Activated CD4-positive, alpha-beta T cell treated with anti-CD3 and anti-CD28 coated beads for 24 hours (primary cell): ENCODE measurements at regions not wholly inside any gene's neighbourhood (a gene's known extent, or its start where the extent isn't known, plus 50 kb on each side); places are given as distances from the start of the nearest gene placed in this dataset.

Experiments used
- DNase-seq, 2 donors: peaks; one replicate each; pipeline ENCODE4 v3.0.0-alpha.2; 2020; ENCODE audit warnings: low read depth in 2 of 2

DNA sequence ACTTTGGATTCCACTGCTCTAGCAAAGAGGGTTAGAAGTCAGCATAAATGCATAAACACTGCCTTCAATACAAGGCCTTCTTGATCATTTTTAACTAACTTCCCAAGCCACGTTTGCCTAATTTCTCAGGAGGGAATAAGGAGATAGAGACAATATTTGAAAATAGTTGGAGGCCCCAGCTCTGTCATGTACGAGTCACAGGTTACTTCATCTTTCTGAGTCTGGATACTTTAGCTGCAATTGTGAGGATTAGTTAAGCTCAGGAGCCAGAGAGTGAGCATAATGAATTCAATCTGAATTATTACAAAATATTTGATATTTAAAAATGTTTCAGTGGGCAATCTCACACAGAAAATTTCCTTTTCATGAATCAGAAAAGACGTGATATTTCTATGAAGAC, 298.9 kb downstream of the SHOX2 start:
- DNase-seq: no peak

DNA sequence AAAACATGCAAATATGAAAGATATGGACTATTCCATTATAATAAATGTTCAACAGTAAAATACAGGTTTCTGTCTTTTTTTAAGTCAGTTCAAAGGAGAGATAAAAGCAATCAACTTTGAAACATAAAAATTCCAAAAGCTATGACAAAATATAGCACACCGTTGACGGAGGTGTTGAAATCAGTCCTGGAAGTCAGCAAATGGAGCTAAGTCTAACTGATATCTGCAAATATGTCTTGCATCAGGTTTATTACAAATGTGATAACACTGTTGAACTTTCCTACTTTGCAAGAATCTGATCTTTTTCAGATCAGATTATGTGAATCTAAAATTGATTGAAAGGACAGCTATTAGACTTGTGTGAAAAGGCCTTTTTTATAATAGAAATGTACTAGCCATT, 300.7 kb downstream of the SHOX2 start:
- no peak for DNase-seq

DNA sequence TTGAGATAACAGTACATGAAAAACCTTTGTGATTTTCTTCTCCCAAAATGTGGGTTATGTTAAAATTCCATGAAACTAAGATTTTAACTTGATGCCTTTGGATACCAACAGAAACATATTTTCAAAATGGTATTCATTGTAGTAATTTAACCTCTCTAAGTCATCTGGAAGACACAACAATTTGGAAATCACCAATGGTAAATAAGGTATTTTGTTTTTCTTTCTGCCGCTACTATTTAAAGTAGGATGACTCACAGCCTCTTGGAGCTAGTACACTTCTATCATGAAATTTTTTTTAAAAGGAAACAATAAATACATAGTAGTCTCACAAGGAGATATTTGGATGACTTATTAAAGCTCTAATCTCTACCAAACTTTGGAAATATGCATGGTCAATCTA, 291.6 kb upstream of the VEPH1 start:
- DNase-seq: no peak

DNA sequence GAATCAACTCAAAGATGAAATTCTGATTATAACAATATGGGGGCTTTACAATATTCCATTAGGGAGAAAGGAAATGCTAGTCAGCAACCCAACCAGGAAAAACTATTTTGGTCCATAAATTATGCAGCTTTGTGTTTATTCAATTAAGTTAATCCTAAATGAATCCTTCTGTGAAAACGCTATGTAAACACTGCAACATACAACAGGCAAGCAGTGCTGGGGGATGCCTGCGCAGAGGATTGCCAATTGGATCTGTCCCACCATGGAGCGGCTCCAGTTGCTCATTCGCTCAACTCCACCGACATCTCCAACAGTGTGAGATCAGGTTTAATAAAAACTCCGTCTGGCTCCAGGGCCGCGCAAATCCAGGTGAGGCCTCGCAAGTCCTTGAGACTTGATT, 290.5 kb upstream of the VEPH1 start:
- DNase-seq: no peak

DNA sequence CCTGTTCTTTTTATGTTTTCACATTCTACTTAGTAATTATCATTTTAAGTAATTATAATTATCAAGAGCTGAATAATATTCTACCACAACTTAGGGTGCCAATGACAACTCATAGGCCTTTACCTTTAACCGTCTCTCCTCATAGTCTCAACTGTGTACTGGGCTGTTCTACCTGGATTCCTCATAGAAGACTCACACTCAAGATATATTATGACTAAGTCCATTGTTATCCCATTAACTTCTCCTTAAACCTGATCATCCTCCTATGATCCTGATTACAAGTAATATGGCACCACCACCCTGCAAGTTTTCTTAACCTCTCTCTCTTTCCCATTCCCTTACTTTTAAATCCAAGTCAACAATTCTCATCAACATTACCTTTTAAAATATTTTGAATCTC, 285.9 kb upstream of the VEPH1 start:
- DNase-seq: no peak

DNA sequence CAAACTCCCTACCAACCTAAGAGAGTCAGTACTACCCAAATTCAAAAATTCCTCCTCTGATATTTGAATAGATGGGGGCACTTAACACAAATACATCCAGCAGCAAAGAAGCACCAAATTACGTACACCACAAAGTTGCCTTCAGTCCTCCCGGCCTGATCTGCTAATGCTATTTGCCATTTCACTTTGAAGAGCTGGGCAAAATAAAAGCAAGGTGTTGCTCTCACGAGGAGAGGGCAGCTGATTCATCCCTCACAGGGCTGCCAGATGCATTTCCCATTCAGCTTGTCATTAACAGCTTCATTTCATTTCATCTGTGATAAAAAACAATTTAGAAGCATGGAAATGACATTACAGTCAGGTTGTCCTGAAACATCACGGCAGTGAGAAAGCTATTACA, 283.4 kb upstream of the VEPH1 start:
- no peak for DNase-seq

DNA sequence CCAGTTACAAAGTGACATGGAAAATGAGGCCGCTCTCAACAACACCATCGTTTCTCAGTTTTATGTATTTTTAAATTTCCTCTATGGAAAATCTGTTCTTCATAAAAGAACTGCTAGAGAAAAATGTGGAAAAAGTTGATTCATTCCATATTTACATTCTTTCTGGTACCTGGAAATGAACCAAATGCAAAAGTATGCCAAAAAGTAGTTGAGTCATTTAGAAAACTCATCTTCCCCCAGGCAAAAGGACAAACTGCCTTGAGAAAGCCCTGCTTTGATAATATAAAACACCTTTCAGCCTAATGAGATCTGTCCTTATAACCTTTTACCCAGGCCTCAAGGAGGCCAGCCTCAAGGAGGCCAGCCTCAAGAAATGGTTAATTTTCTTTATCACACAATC, 283.0 kb upstream of the VEPH1 start:
- DNase-seq: no peak

DNA sequence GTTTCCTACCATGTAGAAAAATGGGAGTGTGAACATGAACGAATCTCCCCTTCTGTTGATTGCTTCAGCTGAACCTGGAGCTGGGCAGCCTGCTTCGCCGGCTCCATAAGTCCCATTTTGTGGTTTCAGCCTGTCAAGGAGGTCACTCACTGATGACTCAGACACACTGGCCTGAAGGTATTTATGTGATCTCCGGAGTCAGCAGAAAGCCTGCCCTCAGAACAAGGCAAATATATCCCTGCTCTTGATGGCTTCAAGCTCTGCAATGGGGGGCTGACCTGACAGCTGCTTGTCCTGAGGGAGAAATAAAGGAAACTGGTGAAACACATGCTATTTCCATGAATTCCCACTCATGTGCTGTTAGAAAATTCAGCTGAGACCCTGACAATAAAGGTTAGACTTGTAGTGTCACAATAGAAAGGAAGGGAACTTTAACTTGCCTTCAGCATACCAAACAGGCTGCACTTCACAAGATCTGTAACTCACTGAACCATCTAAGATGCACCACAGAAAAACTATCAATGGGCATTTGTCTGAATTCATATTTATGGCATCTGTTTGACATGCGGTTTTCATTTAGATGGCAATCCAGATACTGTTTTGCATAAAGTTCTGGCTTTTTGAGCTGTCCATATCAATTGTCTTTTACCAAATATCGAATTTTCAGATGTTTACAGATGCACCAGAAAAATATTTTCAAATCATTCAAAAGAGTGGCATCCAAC, 282.0 kb upstream of the VEPH1 start:
- no peak for DNase-seq

DNA sequence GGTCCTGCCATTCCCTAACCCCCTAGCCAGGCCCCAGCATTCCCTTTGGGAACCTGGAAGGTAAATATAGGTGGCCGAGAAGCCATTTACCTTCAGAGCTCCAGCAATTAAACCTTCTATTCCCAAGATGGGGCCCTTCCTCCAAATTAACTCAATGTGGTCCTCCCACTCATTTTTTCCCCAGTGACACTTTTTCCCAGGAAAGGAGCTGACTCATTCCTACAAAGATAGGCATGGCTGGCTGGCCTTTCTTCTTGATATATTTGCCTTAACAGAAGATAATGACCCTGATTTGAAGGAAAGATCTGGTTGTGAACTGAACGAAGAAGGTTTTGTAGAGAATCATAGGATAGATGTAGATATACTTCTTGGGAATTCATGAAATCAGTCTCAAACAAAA, 279.0 kb upstream of the VEPH1 start:
- no peak for DNase-seq

DNA sequence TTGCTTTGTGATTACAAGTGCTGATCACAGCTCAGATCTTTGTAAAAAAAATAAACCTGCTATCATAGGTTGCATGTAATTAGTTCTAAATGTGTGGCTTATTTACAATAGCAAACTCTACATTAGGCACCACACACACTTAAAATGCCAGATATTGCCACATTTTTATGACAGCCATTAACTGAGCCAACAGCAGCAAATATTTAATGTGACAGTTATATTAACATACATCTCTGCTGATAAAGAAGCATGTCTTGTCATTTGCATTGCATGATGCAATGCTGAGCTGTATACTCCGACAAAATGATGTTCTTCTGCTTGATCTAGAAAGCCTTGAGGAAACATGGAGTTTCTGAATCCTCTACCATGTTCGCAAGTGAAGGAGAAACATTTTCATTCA, 273.6 kb upstream of the VEPH1 start:
- no peak for DNase-seq

DNA sequence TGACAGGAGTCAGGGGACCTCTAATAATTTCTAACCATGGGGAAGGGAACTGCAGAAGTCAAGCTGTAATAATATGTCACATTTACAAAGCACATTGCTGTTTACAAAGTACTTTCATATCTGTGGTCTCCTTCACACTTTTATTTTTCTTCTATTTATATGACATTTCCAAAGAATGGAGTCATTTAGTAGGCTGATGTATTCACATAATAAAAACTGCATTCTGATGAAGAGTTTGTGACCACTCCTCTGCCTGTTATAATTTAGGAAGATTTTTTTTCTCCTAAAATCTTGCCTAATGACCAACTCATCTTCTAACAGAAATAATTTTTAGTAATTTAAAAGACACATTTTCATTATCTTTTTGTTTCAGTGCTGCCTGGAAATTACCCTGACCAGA, 272.2 kb upstream of the VEPH1 start:
- no peak for DNase-seq

DNA sequence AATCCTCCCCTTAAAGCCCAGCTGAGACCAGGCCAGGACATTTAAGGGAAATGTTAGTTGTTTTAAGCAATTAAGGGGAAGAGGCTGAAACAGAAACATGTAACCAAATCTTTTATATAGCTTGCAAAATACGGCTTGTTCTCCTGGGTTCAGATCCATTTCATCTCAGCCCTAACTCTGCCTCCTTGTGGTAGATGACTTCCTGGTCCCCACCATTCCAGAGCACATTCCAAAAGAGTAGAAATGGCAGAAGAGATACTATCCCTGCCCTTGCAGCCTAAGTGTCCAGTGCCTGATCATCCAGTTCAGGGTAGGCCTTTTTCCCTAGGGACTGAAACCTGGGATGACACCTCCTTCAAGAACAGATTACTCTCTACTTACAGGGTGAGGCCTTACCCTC, 266.2 kb upstream of the VEPH1 start:
- no peak for DNase-seq

DNA sequence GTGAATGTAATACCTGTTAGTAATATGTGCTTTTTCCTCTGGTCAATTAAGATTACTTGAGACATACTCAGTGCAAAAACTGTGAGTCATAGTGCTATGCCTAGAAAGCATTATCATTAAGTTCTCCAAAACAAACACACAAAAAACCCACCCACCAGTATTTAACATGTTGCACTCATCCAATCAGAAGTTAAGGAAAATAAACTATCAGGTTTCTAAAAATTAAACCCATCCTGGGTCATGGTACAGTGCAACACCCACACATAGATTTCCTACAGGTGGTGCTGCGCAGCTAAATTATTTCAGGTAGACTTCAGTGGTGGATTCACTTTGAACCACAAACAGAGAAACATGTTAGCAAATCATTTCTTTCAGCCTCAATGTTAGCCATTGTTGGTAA, 264.4 kb upstream of the VEPH1 start:
- no peak for DNase-seq

DNA sequence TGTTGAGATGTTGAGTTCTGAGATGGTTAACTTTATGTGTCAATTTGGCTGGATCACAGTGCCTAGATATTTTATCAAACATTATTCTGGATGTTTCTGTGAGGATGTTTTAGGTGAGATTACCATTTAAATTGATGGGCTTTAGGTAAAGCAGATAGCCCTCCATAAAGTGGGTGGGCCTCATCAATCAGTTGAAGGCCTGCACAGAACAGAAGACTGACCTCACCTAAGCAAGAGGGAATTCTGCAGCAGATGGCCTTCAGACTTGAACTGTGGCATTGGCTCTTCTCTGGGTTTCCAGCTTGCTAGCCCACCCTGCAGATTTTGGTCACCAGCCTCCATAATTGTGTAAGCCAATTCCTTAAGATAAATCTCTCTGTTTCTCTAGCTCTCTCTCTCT, 260.4 kb upstream of the VEPH1 start:
- no peak for DNase-seq

DNA sequence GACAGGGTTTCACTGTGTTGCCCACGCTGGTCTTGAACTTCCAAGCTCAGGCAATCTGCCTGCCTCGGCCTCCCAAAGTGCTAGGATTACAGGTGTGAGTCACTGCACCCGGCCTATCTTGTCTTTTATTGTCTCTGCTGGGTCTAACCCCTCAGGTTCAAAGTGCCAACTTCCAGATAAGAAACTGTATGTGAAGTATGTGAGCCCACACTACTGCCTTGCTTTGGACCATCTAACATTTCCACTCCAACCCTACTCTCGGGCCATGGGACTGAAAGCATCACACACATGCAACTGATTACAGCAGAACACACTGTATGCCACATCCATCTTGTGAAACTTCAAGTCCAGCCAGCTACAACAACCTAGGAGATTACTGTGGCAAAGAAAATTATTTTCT, 256.1 kb upstream of the VEPH1 start:
- no peak for DNase-seq

DNA sequence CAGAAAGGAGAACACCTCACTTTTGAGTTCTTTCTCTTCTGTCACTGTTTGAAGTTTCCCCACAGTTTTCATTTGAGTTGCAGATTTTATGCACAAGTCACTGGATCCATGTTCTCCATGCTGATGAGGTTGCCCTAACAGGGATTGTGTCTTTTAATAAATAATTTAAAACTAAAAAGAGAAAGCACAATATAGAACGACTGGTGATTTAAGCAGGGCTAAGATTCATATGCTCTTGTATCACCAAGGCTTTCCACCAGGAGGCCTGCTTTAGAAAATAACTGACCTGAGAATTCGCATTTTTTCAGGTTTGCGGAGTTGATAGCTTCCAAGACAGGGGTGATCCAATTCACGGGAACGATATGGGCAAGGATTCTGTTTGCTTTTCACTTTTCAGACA, 252.0 kb upstream of the VEPH1 start:
- DNase-seq: no peak

DNA sequence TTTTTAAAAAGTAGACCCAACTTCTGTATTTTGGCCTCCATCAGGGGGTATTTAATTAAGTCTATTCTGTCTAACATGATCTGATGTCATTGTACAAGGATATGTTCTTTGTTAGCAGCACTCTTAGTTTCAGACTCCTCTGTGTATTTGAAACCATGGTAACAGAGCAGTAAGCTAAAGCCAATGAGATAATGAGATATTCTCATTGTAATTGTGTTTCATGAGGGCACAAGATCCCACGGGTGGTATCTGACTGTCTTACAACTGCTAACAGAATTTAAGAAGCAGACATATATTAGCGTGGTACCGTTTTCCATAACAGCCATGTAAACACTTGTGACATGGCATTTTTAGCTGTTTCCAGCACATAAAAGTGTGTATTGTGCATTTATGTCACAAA, 251.2 kb upstream of the VEPH1 start:
- DNase-seq: no peak

DNA sequence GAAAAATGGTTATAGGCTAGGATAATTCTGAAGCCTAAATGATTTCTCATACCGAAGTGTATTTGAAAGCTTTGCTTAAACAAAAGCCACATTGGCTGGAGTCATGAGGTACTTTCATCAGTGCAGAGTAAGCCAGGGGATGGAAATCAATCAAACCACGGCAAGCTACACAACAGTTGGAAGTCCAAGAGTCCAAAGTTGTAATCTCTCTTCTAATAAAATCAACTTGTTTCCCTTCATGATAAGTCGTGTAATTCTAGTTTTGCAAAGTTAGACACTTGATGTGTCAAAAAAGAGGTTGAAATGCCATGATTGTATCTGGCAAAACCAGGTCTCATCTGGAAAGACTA, 250.5 kb upstream of the VEPH1 start:
- DNase-seq: no peak

DNA sequence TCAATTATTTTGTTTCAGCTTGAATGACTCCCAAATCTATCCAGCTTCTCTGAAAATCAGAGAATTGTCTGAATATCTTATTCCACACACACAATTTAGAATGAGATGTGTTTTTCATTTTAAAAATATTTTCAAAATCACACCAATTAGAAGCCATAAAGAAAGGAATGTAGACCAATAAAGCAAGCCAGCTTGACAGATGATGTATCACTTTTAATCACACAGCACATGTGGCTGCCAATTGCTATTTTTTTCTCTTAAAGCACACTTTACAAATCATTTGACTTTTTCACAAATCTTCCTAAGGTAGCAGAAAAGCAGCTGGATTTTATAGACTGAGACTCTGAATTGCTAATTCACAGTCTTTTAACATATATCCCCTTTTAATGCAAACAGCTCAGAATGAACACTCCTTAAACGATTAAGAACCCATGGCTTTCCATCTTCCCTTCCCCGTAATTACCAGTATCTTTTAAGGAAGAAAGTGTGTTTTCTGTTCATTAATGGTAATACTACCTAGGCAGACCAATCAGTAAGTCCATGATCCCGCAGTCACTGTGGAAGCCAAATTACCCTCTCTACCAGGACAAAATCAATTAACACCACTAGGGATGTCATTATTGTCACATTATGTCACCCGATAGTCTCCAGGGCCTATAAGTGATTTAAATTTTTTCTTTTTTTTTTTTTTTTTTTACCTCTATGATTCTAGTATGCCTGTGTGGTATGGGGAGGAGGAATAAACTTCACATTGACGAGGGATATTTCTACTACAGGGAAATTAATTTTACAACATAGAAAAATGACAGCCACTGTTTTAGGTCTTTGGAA, 250.0 kb upstream of the VEPH1 start:
- no peak for DNase-seq

DNA sequence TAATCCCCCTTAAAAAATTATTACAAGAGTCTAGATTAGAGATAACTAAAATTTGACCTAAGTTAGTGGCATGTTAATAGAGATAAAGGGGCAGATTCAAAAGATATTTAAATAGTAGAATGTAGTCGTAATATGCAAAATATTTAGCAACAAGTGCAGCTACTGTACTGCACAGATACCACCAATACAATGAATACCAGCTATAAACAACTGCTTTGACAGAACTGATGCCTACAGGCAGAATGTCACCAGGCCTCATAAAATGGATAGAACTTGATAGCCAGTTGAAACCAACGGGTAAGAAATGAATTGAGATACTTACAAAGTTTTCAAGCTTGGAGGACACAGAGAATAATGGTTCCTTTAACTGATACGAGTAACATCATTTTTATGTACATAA, 249.3 kb upstream of the VEPH1 start:
- no peak for DNase-seq

DNA sequence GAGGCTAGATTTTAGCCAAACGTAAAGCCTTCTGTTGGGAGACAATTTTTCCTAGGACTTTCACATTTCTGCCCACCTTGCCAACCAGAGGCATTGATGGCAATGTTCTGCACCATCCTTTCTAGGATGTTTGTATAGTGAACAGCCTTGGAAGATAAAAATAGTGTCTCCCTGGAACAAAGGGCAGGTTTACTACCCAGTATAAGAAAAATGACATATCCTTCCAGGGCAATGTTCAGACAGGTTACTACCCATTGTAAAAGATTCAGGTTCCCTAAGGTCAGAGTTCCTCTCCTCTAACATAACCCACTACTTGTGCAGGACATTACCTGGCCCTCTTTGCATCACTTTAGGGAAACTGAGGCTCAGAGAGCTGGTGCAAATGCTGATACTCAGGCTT, 248.2 kb upstream of the VEPH1 start:
- no peak for DNase-seq

DNA sequence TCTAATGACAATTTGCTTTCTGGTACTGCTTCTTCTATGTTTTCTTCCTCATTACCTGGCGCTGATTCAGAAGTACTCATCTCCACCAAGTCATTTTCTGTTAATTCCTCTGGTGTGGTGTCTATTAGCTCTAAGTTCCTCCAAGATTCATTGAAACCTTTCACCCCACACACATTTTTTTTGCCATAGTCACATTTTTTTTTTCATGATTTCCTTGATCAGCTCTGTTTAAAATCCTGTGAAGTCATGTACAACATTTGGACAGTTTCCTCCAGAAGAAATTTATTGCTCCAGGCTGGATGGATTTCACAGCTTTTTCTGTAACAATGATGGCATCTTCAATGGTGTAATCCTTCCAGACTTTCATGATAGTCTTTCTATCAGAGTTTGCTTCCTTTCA, 243.2 kb upstream of the VEPH1 start:
- no peak for DNase-seq

DNA sequence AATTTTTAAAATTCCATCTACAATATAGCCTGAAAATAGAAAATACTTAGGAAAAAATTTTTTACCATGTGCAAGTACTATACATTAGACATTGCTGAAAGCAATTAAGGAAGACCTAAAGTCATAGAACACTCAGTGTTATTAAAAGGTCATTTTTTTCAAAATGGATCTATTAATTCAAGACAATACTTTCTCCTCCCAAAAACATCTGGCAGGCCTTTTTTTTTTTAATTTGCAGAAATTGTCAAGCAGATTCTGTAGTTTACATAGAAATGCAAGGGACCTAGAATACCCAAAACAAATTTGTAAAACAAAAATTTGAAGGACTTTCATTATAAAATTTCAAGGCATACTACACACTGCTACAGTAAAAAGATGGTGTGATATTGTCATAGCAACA, 238.4 kb upstream of the VEPH1 start:
- no peak for DNase-seq

DNA sequence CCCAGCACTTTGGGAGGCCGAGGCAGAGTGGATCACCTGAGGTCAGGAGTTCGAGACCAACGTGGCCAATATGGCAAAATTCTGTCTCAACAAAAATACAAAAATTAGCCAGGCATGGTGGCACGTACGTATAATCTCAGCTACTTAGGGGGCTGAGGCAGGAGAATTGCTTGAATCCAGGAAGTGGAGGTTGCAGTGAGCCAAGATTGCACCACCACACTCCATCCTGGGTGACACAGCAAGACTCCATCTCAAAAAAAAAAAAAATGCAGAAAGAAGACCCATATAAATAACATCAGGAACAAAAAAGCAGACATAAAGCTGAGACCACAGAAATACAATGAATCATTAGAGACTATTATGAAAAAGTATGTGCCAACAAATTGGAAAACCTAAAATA, 235.2 kb upstream of the VEPH1 start:
- no peak for DNase-seq
